OCI-LY7 (cell line): ENCODE measurements at regions not wholly inside any gene's neighbourhood (a gene's known extent, or its start where the extent isn't known, plus 50 kb on each side); places are given as distances from the start of the nearest gene placed in this dataset.

Source experiments
- BruUV-seq: library from RNA; stranded (reverse); fragments of 400-500 nt; replicated peaks from 2 replicates; lab custom pipeline; 2021; lab: Mats Ljungman, UMichigan
- CTCF ChIA-PET: fragments of 300-600 bp; sonication (Branson Sonifier 250); formaldehyde crosslinking; loops from one replicate; lab custom pipeline; 2022; ENCODE audit warnings: antibody characterized with exemption; ENCODE audit not compliant: unreplicated experiment; lab: Charles Lee
- POLR2A ChIA-PET: fragments of 300-600 bp; sonication (Branson Sonifier 250); formaldehyde crosslinking; loops from one replicate; lab custom pipeline; 2022; ENCODE audit warnings: antibody characterized with exemption; lab: Charles Lee
- DNase-seq: peaks from one replicate; pipeline ENCODE4 v3.0.0-alpha.2; 2015; ENCODE audit warnings: low spot score
- H2AFZ ChIP-seq: fragments of 200-600 bp; sonication (generic), shearing (Covaris generic); 2 replicates; pipeline ENCODE4 v1.6.1; 2014; ENCODE audit warnings: mild to moderate bottlenecking, antibody characterized with exemption, low read length, moderate library complexity
- H3K27ac ChIP-seq: fragments of 200-600 bp; sonication (generic); 2 replicates; pipeline ENCODE4 v1.5.1; 2014; ENCODE audit warnings: mixed run types, low read depth, mild to moderate bottlenecking, moderate library complexity, low read length, inconsistent platforms; ENCODE audit not compliant: poor library complexity, severe bottlenecking
- H3K36me3 ChIP-seq: fragments of 200-600 bp; sonication (generic); 2 replicates; pipeline ENCODE4 v1.6.1; 2014; ENCODE audit warnings: mild to moderate bottlenecking, antibody characterized with exemption, low read length, moderate library complexity, mixed read lengths; ENCODE audit not compliant: insufficient read depth
- H3K4me1 ChIP-seq: fragments of 200-600 bp; sonication (generic); 2 replicates; pipeline ENCODE4 v1.5.1; 2014; ENCODE audit warnings: mild to moderate bottlenecking, low read length; ENCODE audit not compliant: insufficient read depth, poor library complexity, severe bottlenecking
- H3K4me2 ChIP-seq: fragments of 200-600 bp; sonication (generic); 2 replicates; pipeline ENCODE4 v1.6.1; 2014; ENCODE audit warnings: mild to moderate bottlenecking, low read length
- H3K4me3 ChIP-seq: fragments of 200-600 bp; sonication (generic); 2 replicates; pipeline ENCODE4 v1.5.1; 2014; ENCODE audit warnings: mild to moderate bottlenecking, low read depth, low read length; ENCODE audit not compliant: poor library complexity, severe bottlenecking
- H3K79me2 ChIP-seq: fragments of 200-600 bp; sonication (generic); 2 replicates; pipeline ENCODE4 v1.6.1; 2016; ENCODE audit warnings: low read depth, mild to moderate bottlenecking, low read length, moderate library complexity, mixed read lengths; ENCODE audit not compliant: insufficient read depth
- H3K9me2 ChIP-seq: fragments of 200-600 bp; sonication (generic); 2 replicates; pipeline ENCODE4 v1.6.1; 2016; ENCODE audit warnings: mild to moderate bottlenecking, low read length, mixed read lengths; ENCODE audit not compliant: insufficient read depth
- H3K9me3 ChIP-seq: fragments of 200-600 bp; sonication (generic); 2 replicates; pipeline ENCODE4 v1.6.1; 2014; ENCODE audit warnings: mild to moderate bottlenecking, mixed run types, low read length, mixed read lengths
- H4K20me1 ChIP-seq: fragments of 200-600 bp; sonication (generic); 2 replicates; pipeline ENCODE4 v1.6.1; 2014; ENCODE audit warnings: mild to moderate bottlenecking, antibody characterized with exemption, low read length, moderate library complexity, mixed read lengths; ENCODE audit not compliant: insufficient read depth
- CTCF ChIP-seq: fragments of 200-600 bp; sonication (generic); conservative IDR thresholded peaks from 2 replicates; pipeline ENCODE4 v1.5.1; 2014; ENCODE audit warnings: mild to moderate bottlenecking, antibody characterized with exemption, low read length, moderate library complexity, mixed read lengths
- EZH2phosphoT487 ChIP-seq: fragments of 200-600 bp; sonication (generic); IDR thresholded peaks from 2 replicates; pipeline ENCODE4 v1.6.1; 2018; ENCODE audit warnings: low read depth, borderline replicate concordance, mild to moderate bottlenecking, mixed run types, antibody characterized with exemption, low read length, moderate library complexity, mixed read lengths
- intact Hi-C: fragments of 100-400 bp; cut with micrococcal nuclease; formaldehyde crosslinking; loops from one replicate; pipeline ENCODE4 v1.10.0; 2022; ENCODE audit not compliant: unreplicated experiment

DNA sequence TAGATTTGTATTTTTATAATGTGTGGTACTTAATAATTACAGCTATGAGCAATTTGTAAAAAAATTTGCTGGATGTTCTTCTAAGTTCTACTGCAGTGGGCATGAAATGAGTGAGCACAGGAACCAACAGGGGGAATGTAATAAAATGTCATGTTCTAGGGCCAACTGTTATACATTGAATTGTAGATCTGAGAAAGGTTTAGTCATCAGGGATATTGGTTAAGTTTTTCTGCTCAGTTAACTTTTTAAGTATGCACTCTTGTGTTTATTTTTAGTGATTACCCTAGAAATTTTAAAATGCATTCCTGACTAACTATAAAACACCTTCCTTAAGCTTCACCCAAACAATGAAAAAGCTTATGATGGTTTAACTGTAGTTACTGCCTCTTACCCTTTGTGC lies 101.8 kb downstream of the CAND1 start:
- no peak overlapping the region for H2AFZ ChIP-seq
- H3K79me2 ChIP-seq = no peaks in the 10 kb centered on the region
- no peaks in the 10 kb centered on the region for H3K9me2 ChIP-seq
- no peaks in the 10 kb centered on the region for H3K36me3 ChIP-seq
- H3K4me2 ChIP-seq = no peak overlapping the region
- ChIA-PET CTCF (no interaction called here), POLR2A (interaction anchor here (1.4 to 1.6 kb wide), 2 partner anchors 10 to 28 kb away, joined by 3 to 5 read pairs; no protein-coding TSS in a partner anchor)
- H3K4me3 ChIP-seq = no peak overlapping the region
- H3K9me3 ChIP-seq = no peaks in the 10 kb centered on the region
- intact Hi-C loops = loop anchor here (1.0 kb wide), 1 partner anchor 24 kb away; no protein-coding TSS in a partner anchor
- BruUV-seq = no TSS peak
- no peak overlapping the region for H3K27ac ChIP-seq
- DNase-seq = no peak
- TF ChIP-seq EZH2phosphoT487 (no peak), CTCF (no peak)
- no peaks in the 10 kb centered on the region for H3K4me1 ChIP-seq
- H4K20me1 ChIP-seq = no peaks in the 10 kb centered on the region

DNA sequence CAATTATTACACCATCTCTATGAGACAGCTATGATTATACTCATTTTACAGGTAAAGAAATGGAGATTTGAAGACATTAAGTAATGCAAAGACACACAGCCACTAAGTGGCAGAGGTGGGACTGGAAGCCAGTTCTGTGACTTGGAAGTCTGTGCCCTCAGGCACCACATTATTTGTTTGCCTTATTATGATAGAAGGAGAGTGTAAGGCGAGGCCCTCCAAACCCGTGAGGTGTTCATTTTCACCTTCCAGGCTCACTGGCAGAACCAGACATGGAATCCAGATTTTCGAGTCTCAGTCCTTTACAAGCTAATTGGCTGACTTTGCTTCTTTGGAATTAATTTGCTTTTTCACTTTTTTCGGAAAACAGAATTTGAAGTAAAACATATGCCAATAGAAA lies 107.9 kb downstream of the CAND1 start:
- no TSS peak for BruUV-seq
- DNase-seq = no peak
- TF ChIP-seq EZH2phosphoT487 = no peak
- no peak for TF ChIP-seq CTCF

DNA sequence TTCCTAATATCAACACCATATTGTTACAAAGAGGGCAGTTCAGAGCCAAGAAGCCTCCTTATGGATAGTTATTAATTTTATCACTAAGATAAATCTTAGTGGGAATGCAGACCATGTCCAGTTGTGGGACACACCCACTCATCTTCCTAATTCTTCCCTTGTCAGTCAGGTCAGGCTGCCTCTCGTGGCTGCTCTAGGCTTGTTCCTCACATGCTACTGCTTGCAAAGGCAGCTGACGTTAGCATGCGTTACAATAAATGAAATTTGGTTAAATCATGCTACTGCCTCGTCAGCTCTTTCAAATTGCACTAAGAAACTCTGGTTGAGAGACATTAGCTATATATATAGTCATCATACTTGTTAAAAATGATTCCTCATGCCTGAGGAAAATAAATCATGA lies 108.4 kb downstream of the CAND1 start:
- Histone ChIP-seq H3K4me2 (no peak overlapping the region), H3K9me3 (no peaks in the 10 kb centered on the region), H3K27ac (no peak overlapping the region), H3K4me3 (no peak overlapping the region), H3K36me3 (no peaks in the 10 kb centered on the region), H3K4me1 (no peaks in the 10 kb centered on the region), H3K79me2 (no peaks in the 10 kb centered on the region), H2AFZ (no peak overlapping the region), H4K20me1 (no peaks in the 10 kb centered on the region), H3K9me2 (no peaks in the 10 kb centered on the region)
- ChIA-PET POLR2A (no interaction called here), CTCF (no interaction called here)
- TF ChIP-seq EZH2phosphoT487 = no peak
- no peak for TF ChIP-seq CTCF
- no TSS peak for BruUV-seq
- DNase-seq = no peak
- intact Hi-C loops = no loop called here

More for the DNA sequence above, 107.9 kb downstream of the CAND1 start:
- Histone ChIP-seq H3K27ac (no peak overlapping the region), H3K4me2 (no peak overlapping the region), H3K4me1 (no peaks in the 10 kb centered on the region), H3K9me2 (no peaks in the 10 kb centered on the region), H3K4me3 (no peak overlapping the region), H3K36me3 (no peaks in the 10 kb centered on the region), H3K9me3 (no peaks in the 10 kb centered on the region), H2AFZ (no peak overlapping the region), H4K20me1 (no peaks in the 10 kb centered on the region), H3K79me2 (no peaks in the 10 kb centered on the region)
- intact Hi-C loops = no loop called here
- ChIA-PET POLR2A (no interaction called here), CTCF (no interaction called here)
